AG04450 (cell line): ENCODE measurements at regions not wholly inside any gene's neighbourhood (a gene's known extent, or its start where the extent isn't known, plus 50 kb on each side); places are given as distances from the start of the nearest gene placed in this dataset.

ENCODE experiments used
- CTCF ChIA-PET: fragments of 300-600, 350-600 bp; formaldehyde crosslinking; extraction: SDS; loops from one replicate; lab custom pipeline; 2022; ENCODE audit warnings: antibody characterized with exemption, inconsistent platforms; lab: Charles Lee
- POLR2A ChIA-PET: fragments of 350-600 bp; formaldehyde crosslinking; extraction: SDS; loops from one replicate; lab custom pipeline; 2021; ENCODE audit warnings: antibody characterized with exemption, inconsistent platforms; lab: Yijun Ruan, JAX
- DNase-seq: peaks from one replicate; pipeline ENCODE4 v3.0.0-alpha.2; 2011; ENCODE audit warnings: low read depth, low spot score
- H3K27ac ChIP-seq: one replicate; pipeline ENCODE4 v1.5.1; 2012; ENCODE audit warnings: low read depth, low read length, control low read depth
- H3K27me3 ChIP-seq: one replicate; pipeline ENCODE4 v1.6.0; 2012; ENCODE audit warnings: low read length; ENCODE audit not compliant: control insufficient read depth, insufficient read depth
- H3K4me3 ChIP-seq: 2 replicates; pipeline ENCODE4 v1.5.1; 2011; ENCODE audit warnings: mild to moderate bottlenecking, low read depth, low read length, control low read depth
- H3K9me3 ChIP-seq: 2 replicates; pipeline ENCODE4 v1.5.1; 2012; ENCODE audit warnings: low read length; ENCODE audit not compliant: control insufficient read depth, insufficient read depth
- CTCF ChIP-seq: IDR thresholded peaks from 2 replicates; pipeline ENCODE4 v1.5.1; 2011; ENCODE audit warnings: low read depth, low read length, control low read depth, inconsistent platforms

GRCh38 chr11:95534809-95535208 is 254.8 kb downstream of the FAM76B start:
- ChIA-PET POLR2A (no interaction called here), CTCF (no interaction called here)
- no peak for DNase-seq
- Histone ChIP-seq H3K4me3 (no peak overlapping the region), H3K27me3 (no peaks in the 10 kb centered on the region), H3K27ac (no peak overlapping the region), H3K9me3 (no peaks in the 10 kb centered on the region)
- no peak for TF ChIP-seq CTCF

- ChIA-PET CTCF (no interaction called here), POLR2A (no interaction called here)
- TF ChIP-seq CTCF = no peak
Measured at GRCh38 chr11:95534226-95534625, 255.4 kb downstream of the FAM76B start.

GRCh38 chr11:95531116-95531515 is 258.5 kb downstream of the FAM76B start:
- TF ChIP-seq CTCF = no peak
- CTCF ChIA-PET = no interaction called here

More at GRCh38 chr11:95534226-95534625, 255.4 kb downstream of the FAM76B start:
- no peaks in the 10 kb centered on the region for H3K27me3 ChIP-seq
- H3K4me3 ChIP-seq = no peak overlapping the region
- no peak overlapping the region for H3K27ac ChIP-seq
- no peak for DNase-seq
- no peaks in the 10 kb centered on the region for H3K9me3 ChIP-seq

GRCh38 chr11:95524314-95525036 is 265.1 kb downstream of the FAM76B start:
- no peak for DNase-seq
- ChIA-PET POLR2A (no interaction called here), CTCF (no interaction called here)
- TF ChIP-seq CTCF = no peak
- Histone ChIP-seq H3K4me3 (no peak overlapping the region), H3K27me3 (no peaks in the 10 kb centered on the region), H3K27ac (no peak overlapping the region), H3K9me3 (no peaks in the 10 kb centered on the region)

More at GRCh38 chr11:95531116-95531515, 258.5 kb downstream of the FAM76B start:
- no peaks in the 10 kb centered on the region for H3K9me3 ChIP-seq
- no peak overlapping the region for H3K27ac ChIP-seq
- no peak for DNase-seq
- H3K4me3 ChIP-seq = no peak overlapping the region
- POLR2A ChIA-PET = no interaction called here
- H3K27me3 ChIP-seq = no peaks in the 10 kb centered on the region

- Histone ChIP-seq H3K4me3 (no peak overlapping the region), H3K27ac (no peak overlapping the region), H3K27me3 (no peaks in the 10 kb centered on the region), H3K9me3 (no peaks in the 10 kb centered on the region)
- CTCF ChIA-PET = no interaction called here
- no peak for DNase-seq
- TF ChIP-seq CTCF = no peak
- POLR2A ChIA-PET = no interaction called here
Measured at GRCh38 chr11:95522874-95523273, 266.7 kb downstream of the FAM76B start.
